ENCODE measurements at regions not wholly inside any gene's neighbourhood (a gene's known extent, or its start where the extent isn't known, plus 50 kb on each side); places are given as distances from the start of the nearest gene placed in this dataset.

DNA sequence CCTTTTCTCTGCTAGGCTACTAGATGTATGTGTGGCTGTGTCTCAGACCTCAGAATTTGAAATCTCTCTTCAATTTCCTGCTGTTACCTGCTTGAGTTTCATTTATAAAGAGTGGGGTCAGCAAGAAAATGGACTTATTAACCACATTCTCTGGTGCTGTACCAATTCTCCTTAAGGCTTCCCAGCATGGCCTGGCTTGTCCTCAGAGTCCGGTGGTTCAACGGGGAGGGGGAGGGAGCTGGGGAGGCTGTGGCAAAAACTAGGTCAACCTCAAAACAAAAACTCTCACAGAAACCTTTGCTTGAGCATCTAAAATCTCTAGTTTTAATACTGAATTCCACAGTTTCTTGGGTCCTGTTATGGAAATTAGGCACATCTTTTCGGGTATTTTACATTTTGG lies 389.1 kb upstream of the COBL start:
- TF ChIP-seq, protein P1, sequence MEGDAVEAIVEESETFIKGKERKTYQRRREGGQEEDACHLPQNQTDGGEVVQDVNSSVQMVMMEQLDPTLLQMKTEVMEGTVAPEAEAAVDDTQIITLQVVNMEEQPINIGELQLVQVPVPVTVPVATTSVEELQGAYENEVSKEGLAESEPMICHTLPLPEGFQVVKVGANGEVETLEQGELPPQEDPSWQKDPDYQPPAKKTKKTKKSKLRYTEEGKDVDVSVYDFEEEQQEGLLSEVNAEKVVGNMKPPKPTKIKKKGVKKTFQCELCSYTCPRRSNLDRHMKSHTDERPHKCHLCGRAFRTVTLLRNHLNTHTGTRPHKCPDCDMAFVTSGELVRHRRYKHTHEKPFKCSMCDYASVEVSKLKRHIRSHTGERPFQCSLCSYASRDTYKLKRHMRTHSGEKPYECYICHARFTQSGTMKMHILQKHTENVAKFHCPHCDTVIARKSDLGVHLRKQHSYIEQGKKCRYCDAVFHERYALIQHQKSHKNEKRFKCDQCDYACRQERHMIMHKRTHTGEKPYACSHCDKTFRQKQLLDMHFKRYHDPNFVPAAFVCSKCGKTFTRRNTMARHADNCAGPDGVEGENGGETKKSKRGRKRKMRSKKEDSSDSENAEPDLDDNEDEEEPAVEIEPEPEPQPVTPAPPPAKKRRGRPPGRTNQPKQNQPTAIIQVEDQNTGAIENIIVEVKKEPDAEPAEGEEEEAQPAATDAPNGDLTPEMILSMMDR (IDR thresholded peaks at IDR 0.05; ENCODE audit: low read depth, low read length, missing control alignments) = no peak
- Histone ChIP-seq H3K27ac (no peak overlapping the region), H3K4me3 (ENCODE audit: low read depth, low read length) (no peak overlapping the region), H3K27me3 (replicated peaks) (no peaks in the 10 kb centered on the region), H3K36me3 (replicated peaks) (no peaks in the 10 kb centered on the region)
- no peak for DNase-seq
- in situ Hi-C loops (cut with HindIII; ENCODE audit: low pct_ligation_motif_present, low sequenced_read_pairs) = no loop called here

DNA sequence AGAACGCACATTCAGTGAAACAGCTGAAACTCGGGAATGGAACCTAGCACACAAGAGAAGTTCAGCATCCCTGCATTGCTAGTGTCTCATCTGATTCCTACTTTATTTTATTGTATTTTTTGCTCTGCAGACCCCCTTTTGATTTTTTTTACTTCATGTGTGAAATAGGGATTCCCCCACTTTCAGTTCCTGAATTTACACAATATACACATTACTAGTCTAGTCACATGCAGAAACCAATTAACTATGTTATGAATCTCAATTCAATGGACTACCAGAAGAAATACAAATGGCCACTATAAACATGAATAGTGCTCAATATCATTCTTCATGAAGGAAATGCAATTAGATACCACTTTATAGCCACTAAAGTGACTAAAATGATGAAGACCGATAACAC lies 386.1 kb upstream of the COBL start:
- no peak overlapping the region for H3K27ac ChIP-seq

DNA sequence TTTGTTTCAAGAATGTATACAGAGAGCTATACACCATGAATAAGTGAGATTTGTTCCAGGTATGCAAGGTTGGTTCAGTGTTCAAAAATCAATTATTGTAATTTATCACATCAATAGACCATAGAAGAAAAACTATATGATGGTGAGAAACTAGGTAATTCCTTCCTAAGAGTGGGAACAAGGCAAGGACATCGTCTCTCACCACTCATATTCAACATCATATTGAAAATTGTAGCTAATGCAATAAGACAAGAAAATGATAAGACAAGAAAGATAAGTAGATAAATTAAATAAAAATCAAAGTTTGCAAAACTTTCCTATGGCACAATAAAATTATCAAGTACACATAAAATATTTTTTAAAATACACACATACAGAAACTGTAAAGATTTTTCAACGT lies 385.3 kb upstream of the COBL start:
- TF ChIP-seq, protein P1 (IDR thresholded peaks at IDR 0.05; ENCODE audit: low read depth, low read length, missing control alignments) = no peak
- H3K27ac ChIP-seq = no peak overlapping the region
- H3K4me3 ChIP-seq (ENCODE audit: low read depth, low read length) = no peak overlapping the region
- H3K27me3 ChIP-seq (replicated peaks) = no peaks in the 10 kb centered on the region
- in situ Hi-C loops (cut with HindIII; ENCODE audit: low pct_ligation_motif_present, low sequenced_read_pairs) = no loop called here
- DNase-seq = no peak
- H3K36me3 ChIP-seq (replicated peaks) = no peaks in the 10 kb centered on the region

More for the DNA sequence above, 386.1 kb upstream of the COBL start:
- TF ChIP-seq, protein P1 (IDR thresholded peaks at IDR 0.05; ENCODE audit: low read depth, low read length, missing control alignments) = no peak
- no peaks in the 10 kb centered on the region for H3K36me3 ChIP-seq (replicated peaks)
- H3K27me3 ChIP-seq (replicated peaks) = no peaks in the 10 kb centered on the region
- no peak overlapping the region for H3K4me3 ChIP-seq (ENCODE audit: low read depth, low read length)
- no peak for DNase-seq
- in situ Hi-C loops (cut with HindIII; ENCODE audit: low pct_ligation_motif_present, low sequenced_read_pairs) = no loop called here

DNA sequence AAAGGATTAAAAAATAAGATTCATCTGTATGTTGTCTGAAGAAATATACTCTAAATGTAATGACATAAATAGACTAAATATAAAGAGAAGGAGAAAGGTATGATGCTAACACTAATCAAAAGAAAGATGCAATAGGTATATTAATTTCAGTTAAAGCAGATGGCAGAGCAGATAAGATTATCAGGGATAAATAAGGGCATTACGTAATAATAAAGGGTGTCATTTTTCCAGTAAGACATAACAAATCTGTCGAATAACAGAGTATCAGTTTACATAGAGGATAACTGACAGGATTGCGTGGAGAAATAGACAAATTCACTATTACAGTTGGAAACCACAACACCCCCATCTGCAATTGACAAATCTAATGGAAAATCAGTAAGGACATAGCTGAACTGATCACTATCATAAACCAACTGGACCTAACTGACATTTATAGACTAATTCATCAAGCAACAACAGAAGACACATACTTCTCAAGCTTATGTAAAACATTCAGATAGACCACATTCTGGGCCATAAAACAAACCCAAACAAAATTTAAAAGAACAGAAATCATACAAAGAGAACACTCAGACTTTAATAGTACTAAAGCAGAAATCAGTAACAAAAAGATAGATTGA lies 384.1 kb upstream of the COBL start:
- no peaks in the 10 kb centered on the region for H3K27me3 ChIP-seq (replicated peaks)

DNA sequence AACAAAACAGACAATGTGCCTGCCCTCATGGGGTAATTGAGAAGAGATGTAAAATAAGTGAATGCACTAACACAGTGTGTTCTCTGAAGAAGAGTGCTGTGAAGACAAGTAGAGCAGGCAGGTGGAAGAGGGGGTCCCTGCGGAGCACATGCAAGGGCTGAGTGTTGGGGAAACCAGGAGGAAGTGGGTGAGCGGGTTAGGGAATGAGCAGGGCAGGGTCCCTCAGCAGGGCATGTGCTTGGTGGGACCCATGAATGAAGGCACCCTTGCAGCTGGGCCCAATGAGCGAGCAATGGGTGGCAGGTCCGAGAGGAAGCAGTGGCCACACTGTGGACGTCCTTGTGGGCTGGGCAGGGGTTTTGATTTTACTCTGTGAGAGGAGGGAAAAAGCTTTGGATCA lies 376.6 kb upstream of the COBL start:
- in situ Hi-C loops (cut with HindIII; ENCODE audit: low pct_ligation_motif_present, low sequenced_read_pairs) = no loop called here
- DNase-seq = no peak
- Histone ChIP-seq H3K36me3 (replicated peaks) (no peaks in the 10 kb centered on the region), H3K27me3 (replicated peaks) (no peaks in the 10 kb centered on the region), H3K4me3 (ENCODE audit: low read depth, low read length) (no peak overlapping the region), H3K27ac (no peak overlapping the region)
- TF ChIP-seq, protein P1 (IDR thresholded peaks at IDR 0.05; ENCODE audit: low read depth, low read length, missing control alignments) = no peak

More for the DNA sequence above, 384.1 kb upstream of the COBL start:
- DNase-seq = no peak
- H3K36me3 ChIP-seq (replicated peaks) = no peaks in the 10 kb centered on the region
- no peak overlapping the region for H3K4me3 ChIP-seq (ENCODE audit: low read depth, low read length)
- TF ChIP-seq, protein P1 (IDR thresholded peaks at IDR 0.05; ENCODE audit: low read depth, low read length, missing control alignments) = no peak
- H3K27ac ChIP-seq = no peak overlapping the region
- in situ Hi-C loops (cut with HindIII; ENCODE audit: low pct_ligation_motif_present, low sequenced_read_pairs) = no loop called here

DNA sequence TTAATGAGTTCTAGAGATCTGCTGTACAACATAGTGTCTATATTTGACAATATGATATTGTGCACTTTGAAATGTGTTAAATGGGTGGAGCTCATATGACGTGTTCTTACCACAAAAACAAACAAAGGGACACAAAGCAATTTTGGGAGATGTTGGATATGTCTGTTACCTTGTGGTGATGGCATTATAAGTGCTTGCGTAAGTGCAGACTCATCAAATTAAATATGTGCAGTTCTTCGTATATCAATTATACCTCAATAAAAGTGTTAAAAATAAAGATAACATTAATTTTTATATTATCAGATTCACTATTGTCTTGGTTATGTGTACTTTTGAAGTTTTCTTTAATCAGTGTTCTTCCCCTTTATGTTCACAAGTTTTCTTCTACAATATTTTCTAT lies 372.9 kb upstream of the COBL start:
- Histone ChIP-seq H3K36me3 (replicated peaks) (no peaks in the 10 kb centered on the region), H3K27ac (no peak overlapping the region), H3K27me3 (replicated peaks) (no peaks in the 10 kb centered on the region), H3K4me3 (ENCODE audit: low read depth, low read length) (no peak overlapping the region)
- TF ChIP-seq, protein P1 (IDR thresholded peaks at IDR 0.05; ENCODE audit: low read depth, low read length, missing control alignments) = no peak
- in situ Hi-C loops (cut with HindIII; ENCODE audit: low pct_ligation_motif_present, low sequenced_read_pairs) = no loop called here
- DNase-seq = no peak

Measured in brain microvascular endothelial cell (primary cell).